PC-3 (cell line): ENCODE measurements at regions not wholly inside any gene's neighbourhood (a gene's known extent, or its start where the extent isn't known, plus 50 kb on each side); places are given as distances from the start of the nearest gene placed in this dataset.

ENCODE experiments used
- EZH2 ChIP-seq: fragments of 300-600 bp; sonication (generic); IDR thresholded peaks from one replicate; pipeline ENCODE4 v1.6.1; 2017; ENCODE audit warnings: antibody characterized with exemption, mild to moderate bottlenecking, low read length; ENCODE audit not compliant: unreplicated experiment
- TF ChIP-seq, protein P1 (sequence below): fragments of 300-600 bp; sonication (generic); conservative IDR thresholded peaks from 2 replicates; pipeline ENCODE4 v1.5.1; 2017; ENCODE audit warnings: antibody characterized with exemption, low read depth, mild to moderate bottlenecking, low read length

DNA sequence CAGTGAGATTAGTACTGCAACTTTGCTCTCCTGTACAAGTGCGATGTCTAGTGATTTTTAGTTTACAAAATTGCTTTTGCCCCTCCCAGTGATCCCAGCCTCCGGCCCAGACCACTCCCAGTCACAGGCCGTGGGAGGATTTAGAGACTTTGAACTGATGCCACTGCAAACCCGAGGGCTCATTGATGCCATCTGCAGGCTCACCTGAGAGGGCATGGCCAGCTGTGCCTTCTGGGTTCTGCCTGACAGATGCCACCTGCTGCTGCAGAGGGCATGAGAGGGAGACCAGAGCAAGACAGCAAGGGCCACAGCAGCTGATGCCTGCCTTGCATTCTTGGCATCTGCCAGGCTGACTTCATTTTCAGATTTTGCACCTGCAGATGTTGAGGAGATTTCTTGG, 593.8 kb downstream of the CDK5RAP2 start:
- TF ChIP-seq, protein P1, sequence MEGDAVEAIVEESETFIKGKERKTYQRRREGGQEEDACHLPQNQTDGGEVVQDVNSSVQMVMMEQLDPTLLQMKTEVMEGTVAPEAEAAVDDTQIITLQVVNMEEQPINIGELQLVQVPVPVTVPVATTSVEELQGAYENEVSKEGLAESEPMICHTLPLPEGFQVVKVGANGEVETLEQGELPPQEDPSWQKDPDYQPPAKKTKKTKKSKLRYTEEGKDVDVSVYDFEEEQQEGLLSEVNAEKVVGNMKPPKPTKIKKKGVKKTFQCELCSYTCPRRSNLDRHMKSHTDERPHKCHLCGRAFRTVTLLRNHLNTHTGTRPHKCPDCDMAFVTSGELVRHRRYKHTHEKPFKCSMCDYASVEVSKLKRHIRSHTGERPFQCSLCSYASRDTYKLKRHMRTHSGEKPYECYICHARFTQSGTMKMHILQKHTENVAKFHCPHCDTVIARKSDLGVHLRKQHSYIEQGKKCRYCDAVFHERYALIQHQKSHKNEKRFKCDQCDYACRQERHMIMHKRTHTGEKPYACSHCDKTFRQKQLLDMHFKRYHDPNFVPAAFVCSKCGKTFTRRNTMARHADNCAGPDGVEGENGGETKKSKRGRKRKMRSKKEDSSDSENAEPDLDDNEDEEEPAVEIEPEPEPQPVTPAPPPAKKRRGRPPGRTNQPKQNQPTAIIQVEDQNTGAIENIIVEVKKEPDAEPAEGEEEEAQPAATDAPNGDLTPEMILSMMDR, result no peak
- no peak for TF ChIP-seq EZH2
